Large intestine (tissue), 3 donors: ENCODE measurements at regions not wholly inside any gene's neighbourhood (a gene's known extent, or its start where the extent isn't known, plus 50 kb on each side); places are given as distances from the start of the nearest gene placed in this dataset.

Experiments
- DNase-seq, 2 donors: peaks; one replicate each; pipeline versions ENCODE4 v3.0.0 to v3.0.0-alpha.2; 2013
- H3K27ac ChIP-seq: one replicate; pipeline ENCODE4 v1.5.1; 2013; ENCODE audit warnings: low read length
- H3K27me3 ChIP-seq: 2 replicates; pipeline ENCODE4 v1.6.1; 2013; ENCODE audit warnings: low read length; ENCODE audit not compliant: control insufficient read depth, insufficient read depth
- H3K36me3 ChIP-seq: 2 replicates; pipeline ENCODE4 v1.6.1; 2013; ENCODE audit warnings: low read length; ENCODE audit not compliant: control insufficient read depth, insufficient read depth
- H3K4me1 ChIP-seq: one replicate; pipeline ENCODE4 v1.6.1; 2013; ENCODE audit warnings: low read length; ENCODE audit not compliant: control insufficient read depth, insufficient read depth
- H3K4me3 ChIP-seq: one replicate; pipeline ENCODE4 v1.5.1; 2013; ENCODE audit warnings: low read length
- H3K9me3 ChIP-seq: one replicate; pipeline ENCODE4 v1.6.1; 2013; ENCODE audit warnings: mild to moderate bottlenecking, low read depth, low read length, moderate library complexity; ENCODE audit not compliant: control insufficient read depth
- WGBS: methylation state at CpG from one replicate; pipeline ENCODE4 v1.1.5; 2013; ENCODE audit warnings: low lambda C conversion rate; ENCODE audit not compliant: insufficient coverage; 5-methylcytosine and 5-hydroxymethylcytosine counted together

DNA sequence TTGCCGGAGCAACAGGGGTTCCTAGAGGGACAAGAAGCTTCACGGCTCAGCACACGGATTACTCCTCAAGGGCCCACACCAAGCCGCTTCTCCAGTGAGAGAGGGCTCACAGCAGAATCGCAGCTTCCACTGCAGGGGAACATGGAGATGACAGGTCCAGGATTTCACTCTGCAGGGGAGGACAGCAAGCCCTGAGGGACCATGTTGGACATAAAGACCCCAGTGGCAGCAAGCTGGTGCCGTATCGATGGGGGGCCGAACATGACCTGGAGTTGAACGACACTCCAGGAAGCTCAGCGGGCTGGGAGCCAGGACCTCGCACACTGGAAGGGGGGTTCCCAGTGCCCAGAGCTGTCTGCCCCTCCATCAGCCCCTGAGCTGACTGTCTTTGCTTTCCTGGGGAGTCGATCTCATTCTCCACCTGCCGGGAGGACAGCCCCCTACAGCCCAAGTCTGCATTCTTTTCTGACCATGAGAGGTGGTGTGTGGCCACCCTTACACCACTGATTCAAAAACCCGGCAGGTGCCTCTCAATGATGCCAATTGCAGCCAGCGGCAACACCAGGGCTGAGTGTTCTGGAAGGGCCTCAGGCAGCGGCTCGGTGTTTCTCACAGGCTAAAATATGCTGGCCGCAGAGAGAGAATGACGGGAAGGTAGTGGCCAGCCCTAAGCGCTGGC, 194.5 kb upstream of the CDH4 start:
- no CpG with 5 or more reads among the region's 20 CpGs for WGBS
- Histone ChIP-seq H3K4me3 (no peak overlapping the region), H3K27ac (no peak overlapping the region), H3K36me3 (no peaks in the 10 kb centered on the region), H3K9me3 (no peaks in the 10 kb centered on the region), H3K27me3 (no peaks in the 10 kb centered on the region), H3K4me1 (peaks cover 2% of the 10 kb centered on the region)
- no peak for DNase-seq

DNA sequence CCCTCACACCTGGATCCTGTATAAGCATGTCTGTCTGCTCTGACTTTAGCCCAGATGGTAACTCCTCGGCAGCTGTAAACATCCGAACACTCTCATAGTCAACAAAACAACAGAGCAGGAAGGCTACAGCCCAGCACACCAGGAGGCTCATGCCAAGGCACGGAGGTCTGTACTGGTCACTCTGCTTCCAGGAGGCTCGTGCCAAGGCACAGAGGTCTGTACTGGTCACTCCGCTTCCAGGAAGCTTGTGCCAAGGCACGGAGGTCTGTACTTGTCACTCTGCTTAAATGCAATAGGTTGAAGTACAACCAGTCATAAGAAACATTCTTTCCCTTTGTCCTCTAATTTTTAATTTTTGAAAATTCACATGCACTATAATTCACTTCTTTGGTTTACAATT, 190.1 kb upstream of the CDH4 start:
- Histone ChIP-seq H3K27ac (no peak overlapping the region), H3K4me3 (no peak overlapping the region), H3K9me3 (no peaks in the 10 kb centered on the region), H3K4me1 (no peaks in the 10 kb centered on the region), H3K36me3 (no peaks in the 10 kb centered on the region), H3K27me3 (no peaks in the 10 kb centered on the region)
- WGBS: no CpG with 5 or more reads among the region's 6 CpGs
- no peak for DNase-seq

DNA sequence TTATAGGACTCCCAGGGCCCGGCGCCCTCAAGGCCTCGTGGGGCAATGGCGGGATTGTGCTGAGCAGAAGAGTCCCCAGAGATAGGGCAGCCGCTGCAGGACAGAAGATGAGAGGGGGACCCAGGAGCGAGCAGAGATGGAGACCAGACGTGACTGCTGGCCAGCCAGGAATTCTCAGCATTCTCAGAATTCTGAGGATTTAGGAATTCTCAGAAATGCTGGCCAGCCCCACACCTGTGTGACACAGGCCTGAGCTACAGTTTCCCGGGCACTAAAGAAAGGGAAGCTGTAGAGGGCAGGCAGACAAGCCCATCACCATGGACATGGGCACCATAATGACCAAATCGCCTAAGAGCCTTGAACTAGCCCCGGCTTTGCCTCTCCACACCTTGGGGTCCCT, 186.2 kb upstream of the CDH4 start:
- no CpG with 5 or more reads among the region's 10 CpGs for WGBS
- Histone ChIP-seq H3K27me3 (no peaks in the 10 kb centered on the region), H3K4me3 (no peak overlapping the region), H3K27ac (no peak overlapping the region), H3K36me3 (no peaks in the 10 kb centered on the region), H3K4me1 (no peaks in the 10 kb centered on the region), H3K9me3 (no peaks in the 10 kb centered on the region)
- no peak for DNase-seq

DNA sequence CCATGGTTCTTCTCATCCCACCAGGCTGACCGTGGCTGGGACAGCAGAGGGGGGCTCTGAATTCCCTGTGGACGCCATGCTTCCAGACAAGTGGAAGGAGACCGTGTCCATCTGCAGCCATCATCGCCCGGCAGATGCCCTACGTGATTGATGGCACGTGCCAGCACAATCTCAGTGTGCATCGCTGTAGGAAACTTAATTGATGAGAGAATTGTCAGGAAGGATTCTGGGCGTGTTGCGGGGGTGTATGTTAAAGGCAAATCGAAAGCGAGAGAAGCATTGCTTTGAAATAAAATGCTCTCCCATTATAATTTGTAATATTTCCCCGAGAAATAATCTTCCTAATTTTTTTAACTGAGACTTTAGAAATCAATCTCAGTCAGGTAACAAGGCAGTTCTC, 185.5 kb upstream of the CDH4 start:
- Histone ChIP-seq H3K4me3 (no peak overlapping the region), H3K27ac (no peak overlapping the region), H3K27me3 (no peaks in the 10 kb centered on the region), H3K9me3 (no peaks in the 10 kb centered on the region), H3K4me1 (no peaks in the 10 kb centered on the region), H3K36me3 (no peaks in the 10 kb centered on the region)
- no peak for DNase-seq
- 88% methylated on average over 3 of the region's 13 CpGs for WGBS

DNA sequence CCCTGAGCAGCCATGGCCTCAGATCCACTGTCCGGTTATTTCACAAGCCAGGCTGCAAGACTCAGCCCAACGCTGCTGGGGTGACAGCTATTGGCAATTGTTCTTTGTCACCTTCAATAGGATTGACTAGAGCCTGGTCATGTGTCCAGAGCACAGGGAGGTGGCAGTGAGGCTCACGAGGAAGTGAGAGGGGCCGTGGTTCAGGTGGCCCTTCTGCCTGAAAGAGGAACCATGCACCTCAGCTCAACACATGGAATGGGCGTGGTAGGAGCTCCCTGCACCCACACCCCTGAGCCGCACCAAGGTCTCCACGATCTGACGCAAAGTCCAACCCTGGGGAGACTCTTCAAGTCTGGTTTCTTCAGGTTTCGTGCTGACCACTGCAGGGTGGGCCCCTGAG, 184.8 kb upstream of the CDH4 start:
- Histone ChIP-seq H3K4me3 (no peak overlapping the region), H3K36me3 (no peaks in the 10 kb centered on the region), H3K4me1 (no peaks in the 10 kb centered on the region), H3K27me3 (no peaks in the 10 kb centered on the region), H3K9me3 (no peaks in the 10 kb centered on the region), H3K27ac (no peak overlapping the region)
- no peak for DNase-seq
- no CpG with 5 or more reads among the region's 9 CpGs for WGBS

DNA sequence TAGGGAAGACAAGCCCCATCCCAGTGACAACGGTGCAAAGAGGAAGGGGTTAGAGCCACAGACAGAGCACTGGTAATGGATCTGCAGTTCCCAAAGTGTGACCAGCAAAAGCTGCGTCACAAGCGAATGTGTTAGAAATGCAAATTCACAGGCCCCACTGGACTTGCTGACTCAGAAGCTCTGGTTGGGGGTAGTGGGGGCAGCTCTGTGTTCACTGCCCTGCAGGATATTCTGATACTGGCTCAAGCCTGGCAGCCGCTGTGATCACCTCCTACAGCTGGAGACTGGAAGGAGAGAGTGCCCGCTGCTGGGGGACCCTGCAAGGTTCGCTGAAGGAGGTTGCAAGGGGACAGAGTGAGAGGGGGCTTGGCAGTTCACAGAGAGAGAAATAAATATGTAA, 179.7 kb upstream of the CDH4 start:
- Histone ChIP-seq H3K9me3 (no peaks in the 10 kb centered on the region), H3K36me3 (no peaks in the 10 kb centered on the region), H3K27ac (no peak overlapping the region), H3K4me1 (no peaks in the 10 kb centered on the region), H3K27me3 (no peaks in the 10 kb centered on the region), H3K4me3 (no peak overlapping the region)
- no CpG with 5 or more reads among the region's 6 CpGs for WGBS
- DNase-seq: no peak

DNA sequence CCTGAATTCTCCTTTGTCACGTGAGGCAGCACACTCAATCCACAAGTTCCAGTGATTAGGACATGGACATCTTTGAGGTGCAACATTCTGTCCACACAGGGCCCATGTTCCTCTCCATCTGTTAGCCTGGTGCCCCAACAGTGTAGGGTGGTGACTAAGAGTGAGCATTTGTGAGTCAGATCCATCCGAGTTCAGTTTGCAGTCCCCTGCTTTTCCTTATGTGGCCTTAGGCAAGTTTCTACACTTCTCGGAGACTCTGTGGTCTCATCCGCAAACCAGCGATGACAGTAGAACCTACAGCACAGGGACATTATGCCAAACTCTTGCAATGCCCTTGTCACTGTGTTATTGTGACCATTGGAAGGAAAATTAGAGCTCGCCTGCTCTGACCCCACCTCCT, 178.7 kb upstream of the CDH4 start:
- H3K9me3 ChIP-seq: no peaks in the 10 kb centered on the region
- WGBS: no CpG with 5 or more reads among the region's 6 CpGs
- H3K36me3 ChIP-seq: no peaks in the 10 kb centered on the region
- no peak for DNase-seq
- no peak overlapping the region for H3K4me3 ChIP-seq
- H3K27me3 ChIP-seq: no peaks in the 10 kb centered on the region
- H3K4me1 ChIP-seq: no peaks in the 10 kb centered on the region
- H3K27ac ChIP-seq: no peak overlapping the region

DNA sequence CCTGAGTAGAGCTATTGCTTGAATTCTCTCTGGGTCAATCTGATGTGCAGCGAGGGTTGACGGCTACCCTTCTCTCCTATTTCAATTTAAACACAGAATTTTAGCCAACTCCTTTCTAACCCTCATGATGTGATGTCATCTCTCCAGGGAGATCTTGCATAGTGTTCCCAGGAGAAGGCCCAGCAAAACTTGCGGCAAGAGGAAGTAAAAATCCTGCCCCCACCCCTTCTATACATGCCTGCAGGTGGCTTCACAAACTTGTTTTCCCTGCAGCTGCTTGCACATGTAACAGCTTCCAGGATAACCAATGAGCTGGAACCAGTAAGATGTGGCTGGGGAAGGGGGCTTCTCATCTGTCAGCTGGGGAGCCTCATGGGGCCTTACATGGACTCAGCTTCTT, 169.3 kb upstream of the CDH4 start:
- no peak overlapping the region for H3K4me3 ChIP-seq
- DNase-seq: no peak

DNA sequence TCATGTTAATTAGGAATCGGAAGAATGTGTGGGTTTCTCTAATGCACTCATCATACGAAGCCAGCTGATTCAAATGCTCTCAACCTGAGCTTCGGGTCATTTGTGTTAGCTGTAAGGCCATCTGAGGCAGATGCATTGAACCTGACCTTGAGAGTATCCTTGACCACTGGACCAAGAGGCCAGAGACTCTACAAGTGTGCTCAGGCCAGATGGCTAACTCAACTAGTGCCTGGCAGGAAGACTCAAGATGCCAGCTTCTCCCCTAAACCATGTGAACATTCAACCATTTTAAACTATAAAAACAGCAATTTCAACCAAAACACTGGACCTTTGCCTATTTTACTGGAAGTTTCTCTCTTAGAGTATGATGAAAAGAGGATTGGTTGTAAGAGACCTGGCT, 168.6 kb upstream of the CDH4 start:
- H3K4me3 ChIP-seq: no peak overlapping the region
- H3K9me3 ChIP-seq: no peaks in the 10 kb centered on the region
- H3K27ac ChIP-seq: no peak overlapping the region
- no peaks in the 10 kb centered on the region for H3K27me3 ChIP-seq
- no peaks in the 10 kb centered on the region for H3K36me3 ChIP-seq
- DNase-seq: no peak
- WGBS: no CpG with 5 or more reads among the region's 3 CpGs
- H3K4me1 ChIP-seq: no peaks in the 10 kb centered on the region

More for the DNA sequence above, 169.3 kb upstream of the CDH4 start:
- WGBS: no CpG with 5 or more reads among the region's 3 CpGs
- H3K27ac ChIP-seq: no peak overlapping the region
- H3K27me3 ChIP-seq: no peaks in the 10 kb centered on the region
- H3K9me3 ChIP-seq: no peaks in the 10 kb centered on the region
- no peaks in the 10 kb centered on the region for H3K36me3 ChIP-seq
- no peaks in the 10 kb centered on the region for H3K4me1 ChIP-seq

DNA sequence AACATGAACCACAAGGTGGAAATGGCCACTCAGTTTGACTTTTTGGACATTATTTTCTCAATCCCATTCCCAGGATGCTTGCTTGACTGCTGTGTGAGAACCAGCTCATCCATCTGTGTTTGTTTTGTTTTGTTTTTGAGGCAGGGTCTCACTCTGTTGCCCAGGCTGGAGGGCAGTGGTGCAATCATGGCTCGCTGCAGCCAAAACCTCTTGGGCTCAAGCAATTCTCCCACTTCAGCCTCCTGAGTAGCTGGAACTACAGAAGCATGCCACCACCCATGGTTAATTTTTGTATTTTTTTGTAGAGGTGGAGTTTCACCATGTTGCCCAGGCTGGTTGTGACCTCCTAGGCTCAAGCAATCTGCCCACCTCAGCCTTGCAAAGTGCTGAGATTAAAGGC, 166.0 kb upstream of the CDH4 start:
- Histone ChIP-seq H3K4me3 (no peak overlapping the region), H3K36me3 (no peaks in the 10 kb centered on the region), H3K27ac (no peak overlapping the region), H3K9me3 (no peaks in the 10 kb centered on the region), H3K4me1 (no peaks in the 10 kb centered on the region), H3K27me3 (no peaks in the 10 kb centered on the region)
- DNase-seq: no peak
- no CpG with 5 or more reads among the region's 1 CpG for WGBS

DNA sequence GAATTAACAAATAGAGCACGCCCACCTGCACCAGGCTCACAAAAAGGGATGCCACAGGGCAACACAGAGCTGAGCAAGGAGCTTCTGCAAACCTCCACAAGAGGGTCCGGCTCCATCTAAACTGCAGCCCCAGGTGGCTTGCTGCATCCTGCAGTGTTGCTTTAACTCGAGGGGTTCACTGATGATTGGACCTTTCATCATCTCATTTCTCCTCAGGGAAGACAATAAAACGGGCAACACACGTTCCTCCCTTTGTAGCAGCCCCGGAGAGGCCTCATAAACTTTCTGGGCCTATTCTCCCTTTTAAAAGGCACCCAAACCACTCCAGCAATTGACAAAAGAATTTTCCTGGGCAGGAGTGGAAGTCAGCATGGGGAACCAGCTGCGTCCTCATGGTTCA, 161.5 kb upstream of the CDH4 start:
- DNase-seq: no peak
- no peaks in the 10 kb centered on the region for H3K9me3 ChIP-seq

More for the DNA sequence above, 161.5 kb upstream of the CDH4 start:
- no peaks in the 10 kb centered on the region for H3K27me3 ChIP-seq
- no CpG with 5 or more reads among the region's 7 CpGs for WGBS
- H3K4me3 ChIP-seq: no peak overlapping the region
- H3K36me3 ChIP-seq: no peaks in the 10 kb centered on the region
- no peak overlapping the region for H3K27ac ChIP-seq
- no peaks in the 10 kb centered on the region for H3K4me1 ChIP-seq
